IPS-18c (cell line): ENCODE measurements at regions not wholly inside any gene's neighbourhood (a gene's known extent, or its start where the extent isn't known, plus 50 kb on each side); places are given as distances from the start of the nearest gene placed in this dataset.

Source experiments
- H3K4me3 ChIP-seq: 2 replicates; pipeline ENCODE4 v1.7.0; 2013; ENCODE audit warnings: low read depth, mild to moderate bottlenecking, low read length, moderate library complexity; ENCODE audit not compliant: insufficient read depth
- H3K9me3 ChIP-seq: one replicate; pipeline ENCODE4 v1.6.1; 2013; ENCODE audit warnings: mild to moderate bottlenecking, low read length, moderate library complexity; ENCODE audit not compliant: control insufficient read depth, insufficient read depth

GRCh38 chr1:239274242-239274830, 112.0 kb upstream of the CHRM3 start:
- Histone ChIP-seq H3K4me3 (no peak overlapping the region), H3K9me3 (no peaks in the 10 kb centered on the region)

DNA sequence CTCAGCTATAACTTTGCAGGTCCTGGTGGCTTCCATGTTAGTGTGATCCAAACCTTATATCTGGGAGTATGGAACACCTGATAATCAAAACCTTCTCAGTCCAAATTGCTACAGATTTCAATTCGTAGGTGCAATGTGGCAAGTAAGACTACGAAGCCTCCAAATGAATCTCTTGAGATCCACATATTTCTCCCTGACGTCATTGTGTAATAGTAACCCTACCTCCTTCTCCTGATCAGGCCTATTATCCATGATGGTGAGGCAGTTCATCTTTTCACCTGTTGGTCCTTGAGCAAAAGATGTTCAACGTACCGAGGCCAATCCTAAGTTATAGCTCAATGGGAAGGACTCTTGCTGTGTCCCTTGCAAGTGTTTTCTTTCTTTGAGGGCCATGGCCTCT, 115.9 kb upstream of the CHRM3 start:
- no peaks in the 10 kb centered on the region for H3K9me3 ChIP-seq
- H3K4me3 ChIP-seq = no peak overlapping the region

DNA sequence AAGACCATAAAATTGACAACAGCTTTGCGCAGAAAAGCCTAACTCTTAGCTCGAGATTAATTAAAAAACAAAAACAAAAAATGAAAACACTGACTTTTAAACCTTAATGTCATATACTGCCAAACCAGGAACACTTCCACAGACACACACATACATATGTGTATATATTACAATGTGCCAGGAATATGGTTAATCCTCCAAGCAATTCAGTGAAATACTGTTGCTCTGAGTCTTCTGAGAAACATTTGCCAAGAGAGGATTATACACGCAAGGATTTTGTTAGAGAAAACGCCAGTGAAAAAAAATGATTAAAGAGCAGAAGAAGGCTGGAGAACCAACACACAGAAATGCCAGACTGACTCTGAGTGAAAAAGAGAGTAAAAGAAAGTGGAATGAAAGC, 116.7 kb upstream of the CHRM3 start:
- Histone ChIP-seq H3K4me3 (no peak overlapping the region), H3K9me3 (no peaks in the 10 kb centered on the region)

GRCh38 chr1:239268941-239269340, 117.4 kb upstream of the CHRM3 start:
- Histone ChIP-seq H3K9me3 (no peaks in the 10 kb centered on the region), H3K4me3 (no peak overlapping the region)

DNA sequence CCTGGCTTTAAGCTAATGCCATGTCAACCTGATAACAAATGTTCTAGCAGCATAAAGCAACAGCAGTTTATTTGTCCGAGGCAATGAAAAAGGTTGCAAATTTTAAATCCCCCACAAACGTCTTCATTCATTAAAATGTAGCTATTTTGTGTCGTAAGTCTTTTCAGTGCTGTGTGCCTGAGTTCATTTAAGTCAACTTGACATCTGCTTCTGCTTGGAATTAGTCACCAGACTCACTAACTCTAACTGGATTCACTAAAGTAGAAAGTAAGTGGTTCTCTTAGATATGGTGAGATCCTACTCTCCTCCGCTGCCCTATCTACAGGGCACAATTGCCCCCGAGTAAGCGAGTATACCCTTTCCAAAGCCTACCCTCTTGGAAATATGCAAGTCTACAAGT, 118.4 kb upstream of the CHRM3 start:
- no peaks in the 10 kb centered on the region for H3K9me3 ChIP-seq
- H3K4me3 ChIP-seq = no peak overlapping the region

DNA sequence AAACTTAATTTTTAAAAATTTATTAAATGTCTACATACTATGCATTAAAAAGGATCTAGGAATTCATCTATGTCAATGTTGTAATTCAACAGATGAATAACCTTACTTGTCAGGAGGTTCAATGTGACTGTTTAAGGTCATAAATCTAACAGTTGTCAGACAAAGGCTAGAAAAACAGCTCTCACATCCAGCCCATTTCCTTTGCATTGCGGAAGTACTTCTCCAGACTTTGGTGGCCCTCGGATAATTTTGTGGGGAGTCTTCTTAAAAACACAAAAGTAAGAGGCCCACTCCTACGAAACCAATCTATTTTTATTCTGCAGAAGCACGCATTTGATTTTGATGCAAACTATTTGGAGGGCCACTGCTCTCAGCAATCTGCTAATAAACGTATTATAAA, 122.6 kb upstream of the CHRM3 start:
- H3K4me3 ChIP-seq = no peak overlapping the region

GRCh38 chr1:239262538-239262937, 123.8 kb upstream of the CHRM3 start:
- Histone ChIP-seq H3K4me3 (no peak overlapping the region), H3K9me3 (no peaks in the 10 kb centered on the region)

More for the DNA sequence above, 122.6 kb upstream of the CHRM3 start:
- H3K9me3 ChIP-seq = no peaks in the 10 kb centered on the region

GRCh38 chr1:239261521-239261920, 124.8 kb upstream of the CHRM3 start:
- Histone ChIP-seq H3K9me3 (no peaks in the 10 kb centered on the region), H3K4me3 (no peak overlapping the region)

DNA sequence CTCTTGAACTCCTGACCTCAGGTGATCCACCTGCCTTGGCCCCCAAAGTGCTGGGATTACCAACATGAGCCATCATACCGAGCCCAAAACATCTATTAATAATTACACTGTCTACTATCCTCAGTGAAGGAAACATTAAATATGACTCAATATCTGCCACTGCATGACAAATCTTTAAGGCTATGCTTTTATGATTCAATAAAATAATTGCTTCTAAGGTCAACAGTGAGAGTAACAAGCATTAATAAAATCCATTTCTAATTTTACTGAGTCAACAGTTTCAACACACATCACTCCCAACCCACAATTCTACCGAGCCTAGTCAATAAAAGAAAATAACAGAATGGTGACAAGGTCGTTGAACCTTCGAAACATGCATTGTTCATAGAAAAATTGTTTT, 125.5 kb upstream of the CHRM3 start:
- Histone ChIP-seq H3K9me3 (no peaks in the 10 kb centered on the region), H3K4me3 (no peak overlapping the region)

GRCh38 chr1:239255628-239256160, 130.7 kb upstream of the CHRM3 start:
- H3K9me3 ChIP-seq = no peaks in the 10 kb centered on the region

DNA sequence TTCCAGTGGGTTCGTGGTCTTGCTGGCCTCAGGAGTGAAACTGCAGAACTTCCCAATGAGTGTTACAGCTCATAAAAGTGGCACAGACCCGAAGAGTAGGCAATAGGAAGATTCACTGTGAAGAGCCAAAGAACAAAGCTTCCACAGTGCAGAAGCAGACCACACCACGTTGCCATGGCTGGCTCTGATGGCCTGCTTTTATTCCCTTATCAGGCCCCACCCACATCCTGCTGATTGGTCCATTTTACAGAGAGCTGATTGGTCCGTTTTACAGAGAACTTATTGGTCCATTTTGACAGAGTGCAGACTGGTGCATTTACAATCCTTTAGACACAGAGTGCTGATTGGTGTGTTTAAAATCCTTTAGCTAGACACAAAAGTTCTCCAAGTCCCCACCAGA, 131.4 kb upstream of the CHRM3 start:
- Histone ChIP-seq H3K4me3 (no peak overlapping the region), H3K9me3 (no peaks in the 10 kb centered on the region)

More at GRCh38 chr1:239255628-239256160, 130.7 kb upstream of the CHRM3 start:
- H3K4me3 ChIP-seq = no peak overlapping the region

DNA sequence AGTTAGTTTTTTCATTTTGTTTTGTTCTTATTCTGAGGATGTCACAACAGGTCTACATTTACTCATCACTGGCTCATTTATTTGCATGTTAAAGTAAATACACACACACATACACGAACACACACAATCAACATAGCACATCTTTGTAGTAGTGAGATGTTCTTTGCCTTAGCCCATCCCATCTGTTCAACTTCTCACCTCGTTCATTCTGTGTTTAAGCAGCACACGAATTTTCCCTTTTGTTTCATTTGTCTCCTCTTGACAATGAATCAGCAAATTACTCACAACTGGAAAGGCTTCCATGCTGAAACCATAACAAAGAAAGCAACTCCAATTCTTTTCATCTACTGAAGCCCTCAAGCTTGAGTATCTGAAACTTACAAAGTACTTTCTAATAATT, 133.3 kb upstream of the CHRM3 start:
- H3K9me3 ChIP-seq = no peaks in the 10 kb centered on the region
- no peak overlapping the region for H3K4me3 ChIP-seq

DNA sequence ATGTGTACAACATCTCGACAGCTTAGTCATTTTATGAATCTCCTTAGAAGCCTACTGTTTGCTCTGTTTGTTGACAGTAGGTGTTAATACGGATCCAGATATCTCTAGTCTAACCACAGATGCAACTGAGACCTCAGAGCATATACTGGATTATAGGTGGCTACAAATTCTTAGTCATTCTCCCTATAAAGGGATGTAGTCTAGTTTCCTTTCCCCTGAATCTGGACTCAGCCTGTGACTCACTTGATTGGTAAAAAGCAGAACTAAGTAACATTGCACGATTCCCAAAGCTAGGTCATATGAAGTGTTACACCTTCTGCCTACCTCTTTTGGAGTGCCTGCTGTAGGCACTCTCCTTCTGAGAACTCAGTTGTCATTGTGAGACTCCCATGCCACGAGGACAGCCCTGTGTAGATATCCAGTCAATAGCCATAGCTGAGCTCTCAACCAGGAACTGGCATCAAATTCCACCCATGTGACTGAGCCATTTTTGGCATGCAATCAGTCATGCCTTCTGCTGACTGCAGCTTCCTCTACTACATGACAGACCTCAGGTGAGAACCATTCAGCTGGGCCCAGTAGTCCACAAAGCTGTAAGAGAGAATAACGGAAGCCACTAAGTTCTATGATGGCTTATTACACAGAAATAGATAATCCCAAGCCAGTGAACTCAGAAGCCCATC, 135.9 kb upstream of the CHRM3 start:
- no peak overlapping the region for H3K4me3 ChIP-seq
- no peaks in the 10 kb centered on the region for H3K9me3 ChIP-seq

DNA sequence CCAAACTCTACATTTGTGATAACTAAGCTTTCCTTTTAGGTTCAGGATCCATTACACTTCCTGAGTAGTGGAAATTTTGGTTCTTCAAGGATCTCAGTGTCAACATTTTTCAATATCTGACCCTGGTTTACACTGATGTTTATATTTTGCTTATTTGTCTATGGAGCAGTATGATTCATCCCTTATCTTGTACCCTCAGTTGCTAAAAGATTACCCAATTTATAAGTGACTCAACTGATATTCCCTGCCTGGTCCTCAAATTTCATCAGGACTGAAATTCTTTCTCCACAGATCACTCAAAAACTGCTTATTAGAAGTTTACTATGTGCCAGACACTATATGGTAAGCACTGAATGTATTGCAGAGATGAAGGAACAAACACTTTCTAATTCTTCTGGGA, 139.1 kb upstream of the CHRM3 start:
- no peak overlapping the region for H3K4me3 ChIP-seq
- H3K9me3 ChIP-seq = no peaks in the 10 kb centered on the region

DNA sequence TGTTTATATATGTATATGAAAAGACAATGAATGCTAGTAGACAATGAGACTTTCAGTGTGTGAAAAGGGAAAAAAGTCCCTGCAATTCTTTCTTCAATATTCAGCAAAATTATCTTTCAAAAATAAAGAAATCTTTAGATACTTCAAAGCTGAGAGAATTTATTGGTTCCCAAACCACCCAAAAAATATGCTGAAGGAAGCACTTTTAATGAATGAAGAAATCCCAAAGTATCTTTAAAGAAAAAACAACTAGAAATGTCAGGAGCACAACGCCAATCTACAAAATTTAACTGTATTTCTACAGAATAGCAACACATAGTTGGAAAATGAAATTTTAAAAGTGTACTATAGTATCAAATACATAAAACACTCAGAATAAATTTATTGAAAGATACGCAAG, 142.3 kb upstream of the CHRM3 start:
- no peak overlapping the region for H3K4me3 ChIP-seq
- no peaks in the 10 kb centered on the region for H3K9me3 ChIP-seq

GRCh38 chr1:239243006-239243405, 143.4 kb upstream of the CHRM3 start:
- Histone ChIP-seq H3K9me3 (no peaks in the 10 kb centered on the region), H3K4me3 (no peak overlapping the region)

DNA sequence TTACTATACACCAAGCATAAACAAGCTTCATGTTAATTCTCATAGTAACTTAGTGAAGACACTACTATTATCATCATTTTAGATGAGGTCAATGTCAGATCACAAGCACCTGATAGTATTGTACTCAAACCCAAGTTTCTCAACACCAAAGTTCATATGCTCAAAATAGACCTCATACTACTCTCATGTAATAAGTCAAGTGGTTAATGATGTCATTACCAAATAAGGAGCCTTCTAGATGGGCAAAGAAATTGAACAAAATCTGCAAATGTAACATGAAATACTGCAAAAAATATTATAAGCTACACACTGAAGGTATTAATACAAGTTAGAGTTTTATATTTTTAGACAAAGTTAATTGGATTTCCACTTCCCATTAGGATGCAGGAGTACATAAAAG, 144.0 kb upstream of the CHRM3 start:
- H3K9me3 ChIP-seq = no peaks in the 10 kb centered on the region
- no peak overlapping the region for H3K4me3 ChIP-seq

GRCh38 chr1:239240736-239241135, 145.6 kb upstream of the CHRM3 start:
- H3K9me3 ChIP-seq = no peaks in the 10 kb centered on the region
- no peak overlapping the region for H3K4me3 ChIP-seq

- no peaks in the 10 kb centered on the region for H3K9me3 ChIP-seq
- H3K4me3 ChIP-seq = no peak overlapping the region
These were observed 146.8 kb upstream of the CHRM3 start for GRCh38 chr1:239239529-239239928.
